ENCODE measurements at regions not wholly inside any gene's neighbourhood (a gene's known extent, or its start where the extent isn't known, plus 50 kb on each side); places are given as distances from the start of the nearest gene placed in this dataset.
A peak's percentile ranks its signal among the peaks of the same experiment; 100 is the strongest.

- no peak for DNase-seq (ENCODE audit: low read depth)
- H3K4me3 ChIP-seq (ENCODE audit: low read depth, low read length): no peak overlapping the region
Observed at GRCh38 chr7:130998993-130999602, 265.1 kb upstream of the KLF14 start.

- H3K4me3 ChIP-seq (ENCODE audit: low read depth, low read length): no peak overlapping the region
- DNase-seq (ENCODE audit: low read depth): no peak
Observed at GRCh38 chr7:130999926-131000325, 265.9 kb upstream of the KLF14 start.

- no peak for DNase-seq (ENCODE audit: low read depth)
Observed at GRCh38 chr7:131000389-131000788, 266.4 kb upstream of the KLF14 start.

GRCh38 chr7:131000873-131001272 lies 266.9 kb upstream of the KLF14 start:
- H3K4me3 ChIP-seq (ENCODE audit: low read depth, low read length): no peak overlapping the region
- DNase-seq (ENCODE audit: low read depth): no peak

More at GRCh38 chr7:131000389-131000788, 266.4 kb upstream of the KLF14 start:
- H3K4me3 ChIP-seq (ENCODE audit: low read depth, low read length): no peak overlapping the region

- H3K4me3 ChIP-seq (ENCODE audit: low read depth, low read length): no peak overlapping the region
- DNase-seq (ENCODE audit: low read depth): no peak
Observed at GRCh38 chr7:131002600-131002999, 268.6 kb upstream of the KLF14 start.

GRCh38 chr7:131003634-131004033 lies 269.6 kb upstream of the KLF14 start:
- no peak for DNase-seq (ENCODE audit: low read depth)
- H3K4me3 ChIP-seq (ENCODE audit: low read depth, low read length): no peak overlapping the region

- no peak overlapping the region for H3K4me3 ChIP-seq (ENCODE audit: low read depth, low read length)
- no peak for DNase-seq (ENCODE audit: low read depth)
Observed at GRCh38 chr7:131004371-131004770, 270.4 kb upstream of the KLF14 start.

- H3K4me3 ChIP-seq (ENCODE audit: low read depth, low read length): no peak overlapping the region
- no peak for DNase-seq (ENCODE audit: low read depth)
Observed at GRCh38 chr7:131007439-131008330, 273.7 kb upstream of the KLF14 start.

- no peak for DNase-seq (ENCODE audit: low read depth)
- no peak overlapping the region for H3K4me3 ChIP-seq (ENCODE audit: low read depth, low read length)
Observed at GRCh38 chr7:131008840-131009711, 275.1 kb upstream of the KLF14 start.

GRCh38 chr7:131010029-131010716 lies 276.2 kb upstream of the KLF14 start:
- no peak overlapping the region for H3K4me3 ChIP-seq (ENCODE audit: low read depth, low read length)
- DNase-seq (ENCODE audit: low read depth): no peak

- DNase-seq (ENCODE audit: low read depth): no peak
- H3K4me3 ChIP-seq (ENCODE audit: low read depth, low read length): no peak overlapping the region
Observed at GRCh38 chr7:131010717-131011431, 276.9 kb upstream of the KLF14 start.

GRCh38 chr7:131011432-131011742 lies 277.4 kb upstream of the KLF14 start:
- DNase-seq (ENCODE audit: low read depth): no peak
- H3K4me3 ChIP-seq (ENCODE audit: low read depth, low read length): no peak overlapping the region

- no peak overlapping the region for H3K4me3 ChIP-seq (ENCODE audit: low read depth, low read length)
- peak; percentile 81 for DNase-seq (ENCODE audit: low read depth)
Observed at GRCh38 chr7:131011976-131012375, 278.0 kb upstream of the KLF14 start.

- DNase-seq (ENCODE audit: low read depth): no peak
- no peak overlapping the region for H3K4me3 ChIP-seq (ENCODE audit: low read depth, low read length)
Observed at GRCh38 chr7:131012477-131013031, 278.5 kb upstream of the KLF14 start.

- no peak overlapping the region for H3K4me3 ChIP-seq (ENCODE audit: low read depth, low read length)
- no peak for DNase-seq (ENCODE audit: low read depth)
Observed at GRCh38 chr7:131013716-131014115, 279.7 kb upstream of the KLF14 start.

GRCh38 chr7:131014906-131015656 lies 281.1 kb upstream of the KLF14 start:
- no peak for DNase-seq (ENCODE audit: low read depth)
- no peak overlapping the region for H3K4me3 ChIP-seq (ENCODE audit: low read depth, low read length)

- DNase-seq (ENCODE audit: low read depth): no peak
- no peak overlapping the region for H3K4me3 ChIP-seq (ENCODE audit: low read depth, low read length)
Observed at GRCh38 chr7:131015657-131015958, 281.6 kb upstream of the KLF14 start.

GRCh38 chr7:131016230-131016629 lies 282.2 kb upstream of the KLF14 start:
- DNase-seq (ENCODE audit: low read depth): no peak
- no peak overlapping the region for H3K4me3 ChIP-seq (ENCODE audit: low read depth, low read length)

Measured in skeletal muscle cell (primary cell).